ENCODE measurements at regions not wholly inside any gene's neighbourhood (a gene's known extent, or its start where the extent isn't known, plus 50 kb on each side); places are given as distances from the start of the nearest gene placed in this dataset.

DNA sequence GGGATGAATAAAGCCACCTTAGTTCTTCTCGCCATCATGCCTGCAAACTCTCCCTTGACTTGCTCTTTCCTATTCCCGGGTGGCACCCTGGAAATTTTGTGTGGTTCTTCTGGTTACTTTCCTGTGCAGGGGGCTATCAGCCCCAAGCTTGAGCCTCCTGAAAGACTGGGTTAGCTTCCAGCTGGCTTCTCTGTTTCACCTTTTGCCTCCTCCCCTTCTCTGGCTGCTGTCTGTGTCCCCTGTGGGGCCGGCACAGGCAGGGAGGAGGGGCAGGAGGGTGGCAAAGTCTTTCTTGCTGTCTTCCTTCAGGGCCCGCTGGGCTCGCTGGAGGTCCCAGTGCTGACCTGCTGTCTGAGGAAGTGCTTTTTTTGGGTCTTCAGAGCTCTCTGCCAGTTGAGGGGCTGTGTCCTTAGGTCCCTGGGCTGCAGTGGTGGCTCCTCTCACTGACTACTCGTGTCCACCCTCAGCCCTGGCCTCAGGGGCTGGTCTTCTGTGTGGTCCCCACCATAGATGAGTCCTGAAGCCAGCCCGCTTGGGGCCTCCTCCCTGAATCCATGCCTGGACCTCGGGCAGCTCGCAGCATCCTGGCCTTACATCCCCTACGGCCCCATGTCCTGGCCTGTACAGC, 196.5 kb downstream of the KLF13 start:
- POLR2A ChIA-PET = no interaction called here

DNA sequence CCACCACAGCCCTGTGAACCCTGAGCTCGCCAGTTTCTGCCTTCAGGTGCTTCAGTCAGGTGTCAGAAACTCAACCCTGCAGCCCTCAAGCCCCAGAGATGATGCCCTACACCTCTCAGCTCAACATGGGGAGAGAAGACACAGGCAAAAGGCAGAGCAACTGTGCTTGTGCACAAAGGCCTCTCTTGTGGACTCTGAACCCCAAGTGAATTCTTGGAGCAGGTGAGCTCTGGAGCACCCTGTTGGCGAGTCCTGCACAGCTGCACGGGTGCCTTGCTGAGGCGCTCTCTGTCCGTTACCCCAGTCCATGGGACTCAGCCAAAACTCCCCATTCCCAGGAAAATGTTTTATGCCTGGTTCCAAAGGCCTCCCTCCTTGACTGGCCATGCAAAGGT, 197.0 kb downstream of the KLF13 start:
- no peak overlapping the region for H3K27ac ChIP-seq (ENCODE audit: extremely low read depth, low read depth, low read length)
- ChIA-PET CTCF (no interaction called here), POLR2A (no interaction called here)
- H3K36me3 ChIP-seq (ENCODE audit: control insufficient read depth in 2 of 2, insufficient read depth in 1 of 2, low read length in 2 of 2) = no peaks in the 10 kb centered on the region
- H3K4me3 ChIP-seq (ENCODE audit: low read depth, low read length) = no peak overlapping the region
- no peaks in the 10 kb centered on the region for H3K4me1 ChIP-seq (ENCODE audit: control insufficient read depth, insufficient read depth, low read length)
- H3K9me3 ChIP-seq (ENCODE audit: control insufficient read depth, insufficient read depth, low read depth, low read length) = no peaks in the 10 kb centered on the region
- TF ChIP-seq, protein P1, sequence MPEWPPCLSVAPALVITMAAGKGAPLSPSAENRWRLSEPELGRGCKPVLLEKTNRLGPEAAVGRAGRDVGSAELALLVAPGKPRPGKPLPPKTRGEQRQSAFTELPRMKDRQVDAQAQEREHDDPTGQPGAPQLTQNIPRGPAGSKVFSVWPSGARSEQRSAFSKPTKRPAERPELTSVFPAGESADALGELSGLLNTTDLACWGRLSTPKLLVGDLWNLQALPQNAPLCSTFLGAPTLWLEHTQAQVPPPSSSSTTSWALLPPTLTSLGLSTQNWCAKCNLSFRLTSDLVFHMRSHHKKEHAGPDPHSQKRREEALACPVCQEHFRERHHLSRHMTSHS (tag by site-specific recombination; IDR thresholded peaks at IDR 0.05) = no peak
- TF ChIP-seq EGR2 (tag by site-specific recombination; IDR thresholded peaks at IDR 0.05; ENCODE audit: low read depth) (no peak), ZNF626 (tag by site-specific recombination; IDR thresholded peaks at IDR 0.05) (no peak), SP7 (tag by site-specific recombination; IDR thresholded peaks at IDR 0.05) (no peak), ZNF394 (tag by site-specific recombination; IDR thresholded peaks at IDR 0.05; ENCODE audit: borderline replicate concordance) (no peak), ZNF544 (tag by site-specific recombination; IDR thresholded peaks at IDR 0.05) (no peak), ZNF341 (tag by site-specific recombination; IDR thresholded peaks at IDR 0.05; ENCODE audit: low read depth) (no peak), ZNF549 (tag by site-specific recombination; IDR thresholded peaks at IDR 0.05) (no peak), ZFP41 (tag by site-specific recombination; IDR thresholded peaks at IDR 0.05; ENCODE audit: borderline replicate concordance) (no peak), MYNN (tag by site-specific recombination; IDR thresholded peaks at IDR 0.05; ENCODE audit: borderline replicate concordance) (no peak)
- TF ChIP-seq, protein P2, sequence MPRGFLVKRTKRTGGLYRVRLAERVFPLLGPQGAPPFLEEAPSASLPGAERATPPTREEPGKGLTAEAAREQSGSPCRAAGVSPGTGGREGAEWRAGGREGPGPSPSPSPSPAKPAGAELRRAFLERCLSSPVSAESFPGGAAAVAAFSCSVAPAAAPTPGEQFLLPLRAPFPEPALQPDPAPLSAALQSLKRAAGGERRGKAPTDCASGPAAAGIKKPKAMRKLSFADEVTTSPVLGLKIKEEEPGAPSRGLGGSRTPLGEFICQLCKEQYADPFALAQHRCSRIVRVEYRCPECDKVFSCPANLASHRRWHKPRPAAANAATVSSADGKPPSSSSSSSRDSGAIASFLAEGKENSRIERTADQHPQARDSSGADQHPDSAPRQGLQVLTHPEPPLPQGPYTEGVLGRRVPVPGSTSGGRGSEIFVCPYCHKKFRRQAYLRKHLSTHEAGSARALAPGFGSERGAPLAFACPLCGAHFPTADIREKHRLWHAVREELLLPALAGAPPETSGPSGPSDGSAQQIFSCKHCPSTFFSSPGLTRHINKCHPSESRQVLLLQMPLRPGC (tag by site-specific recombination; IDR thresholded peaks at IDR 0.05) = no peak
- TF ChIP-seq, protein P3, sequence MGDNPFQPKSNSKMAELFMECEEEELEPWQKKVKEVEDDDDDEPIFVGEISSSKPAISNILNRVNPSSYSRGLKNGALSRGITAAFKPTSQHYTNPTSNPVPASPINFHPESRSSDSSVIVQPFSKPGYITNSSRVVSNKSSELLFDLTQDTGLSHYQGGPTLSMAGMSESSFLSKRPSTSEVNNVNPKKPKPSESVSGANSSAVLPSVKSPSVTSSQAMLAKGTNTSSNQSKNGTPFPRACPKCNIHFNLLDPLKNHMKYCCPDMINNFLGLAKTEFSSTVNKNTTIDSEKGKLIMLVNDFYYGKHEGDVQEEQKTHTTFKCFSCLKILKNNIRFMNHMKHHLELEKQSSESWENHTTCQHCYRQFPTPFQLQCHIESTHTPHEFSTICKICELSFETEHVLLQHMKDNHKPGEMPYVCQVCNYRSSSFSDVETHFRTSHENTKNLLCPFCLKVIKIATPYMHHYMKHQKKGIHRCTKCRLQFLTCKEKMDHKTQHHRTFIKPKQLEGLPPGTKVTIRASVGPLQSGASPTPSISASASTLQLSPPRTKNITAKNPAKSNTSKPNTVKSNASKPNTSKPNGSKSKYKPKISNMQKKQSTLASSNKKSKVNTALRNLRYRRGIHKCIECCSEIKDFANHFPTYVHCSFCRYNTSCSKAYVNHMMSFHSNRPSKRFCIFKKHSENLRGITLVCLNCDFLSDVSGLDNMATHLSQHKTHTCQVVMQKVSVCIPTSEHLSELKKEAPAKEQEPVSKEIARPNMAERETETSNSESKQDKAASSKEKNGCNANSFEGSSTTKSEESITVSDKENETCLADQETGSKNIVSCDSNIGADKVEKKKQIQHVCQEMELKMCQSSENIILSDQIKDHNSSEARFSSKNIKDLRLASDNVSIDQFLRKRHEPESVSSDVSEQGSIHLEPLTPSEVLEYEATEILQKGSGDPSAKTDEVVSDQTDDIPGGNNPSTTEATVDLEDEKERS (tag by site-specific recombination; IDR thresholded peaks at IDR 0.05) = no peak
- TF ChIP-seq, protein P4, sequence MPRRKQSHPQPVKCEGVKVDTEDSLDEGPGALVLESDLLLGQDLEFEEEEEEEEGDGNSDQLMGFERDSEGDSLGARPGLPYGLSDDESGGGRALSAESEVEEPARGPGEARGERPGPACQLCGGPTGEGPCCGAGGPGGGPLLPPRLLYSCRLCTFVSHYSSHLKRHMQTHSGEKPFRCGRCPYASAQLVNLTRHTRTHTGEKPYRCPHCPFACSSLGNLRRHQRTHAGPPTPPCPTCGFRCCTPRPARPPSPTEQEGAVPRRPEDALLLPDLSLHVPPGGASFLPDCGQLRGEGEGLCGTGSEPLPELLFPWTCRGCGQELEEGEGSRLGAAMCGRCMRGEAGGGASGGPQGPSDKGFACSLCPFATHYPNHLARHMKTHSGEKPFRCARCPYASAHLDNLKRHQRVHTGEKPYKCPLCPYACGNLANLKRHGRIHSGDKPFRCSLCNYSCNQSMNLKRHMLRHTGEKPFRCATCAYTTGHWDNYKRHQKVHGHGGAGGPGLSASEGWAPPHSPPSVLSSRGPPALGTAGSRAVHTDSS (tag by site-specific recombination; IDR thresholded peaks at IDR 0.05) = no peak
- TF ChIP-seq, protein P5, sequence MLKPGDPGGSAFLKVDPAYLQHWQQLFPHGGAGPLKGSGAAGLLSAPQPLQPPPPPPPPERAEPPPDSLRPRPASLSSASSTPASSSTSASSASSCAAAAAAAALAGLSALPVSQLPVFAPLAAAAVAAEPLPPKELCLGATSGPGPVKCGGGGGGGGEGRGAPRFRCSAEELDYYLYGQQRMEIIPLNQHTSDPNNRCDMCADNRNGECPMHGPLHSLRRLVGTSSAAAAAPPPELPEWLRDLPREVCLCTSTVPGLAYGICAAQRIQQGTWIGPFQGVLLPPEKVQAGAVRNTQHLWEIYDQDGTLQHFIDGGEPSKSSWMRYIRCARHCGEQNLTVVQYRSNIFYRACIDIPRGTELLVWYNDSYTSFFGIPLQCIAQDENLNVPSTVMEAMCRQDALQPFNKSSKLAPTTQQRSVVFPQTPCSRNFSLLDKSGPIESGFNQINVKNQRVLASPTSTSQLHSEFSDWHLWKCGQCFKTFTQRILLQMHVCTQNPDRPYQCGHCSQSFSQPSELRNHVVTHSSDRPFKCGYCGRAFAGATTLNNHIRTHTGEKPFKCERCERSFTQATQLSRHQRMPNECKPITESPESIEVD (tag by site-specific recombination; IDR thresholded peaks at IDR 0.05) = no peak
- TF ChIP-seq, protein P6, sequence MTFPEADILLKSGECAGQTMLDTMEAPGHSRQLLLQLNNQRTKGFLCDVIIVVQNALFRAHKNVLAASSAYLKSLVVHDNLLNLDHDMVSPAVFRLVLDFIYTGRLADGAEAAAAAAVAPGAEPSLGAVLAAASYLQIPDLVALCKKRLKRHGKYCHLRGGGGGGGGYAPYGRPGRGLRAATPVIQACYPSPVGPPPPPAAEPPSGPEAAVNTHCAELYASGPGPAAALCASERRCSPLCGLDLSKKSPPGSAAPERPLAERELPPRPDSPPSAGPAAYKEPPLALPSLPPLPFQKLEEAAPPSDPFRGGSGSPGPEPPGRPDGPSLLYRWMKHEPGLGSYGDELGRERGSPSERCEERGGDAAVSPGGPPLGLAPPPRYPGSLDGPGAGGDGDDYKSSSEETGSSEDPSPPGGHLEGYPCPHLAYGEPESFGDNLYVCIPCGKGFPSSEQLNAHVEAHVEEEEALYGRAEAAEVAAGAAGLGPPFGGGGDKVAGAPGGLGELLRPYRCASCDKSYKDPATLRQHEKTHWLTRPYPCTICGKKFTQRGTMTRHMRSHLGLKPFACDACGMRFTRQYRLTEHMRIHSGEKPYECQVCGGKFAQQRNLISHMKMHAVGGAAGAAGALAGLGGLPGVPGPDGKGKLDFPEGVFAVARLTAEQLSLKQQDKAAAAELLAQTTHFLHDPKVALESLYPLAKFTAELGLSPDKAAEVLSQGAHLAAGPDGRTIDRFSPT (tag by site-specific recombination; IDR thresholded peaks at IDR 0.05) = no peak

More for the DNA sequence above, 196.5 kb downstream of the KLF13 start:
- Histone ChIP-seq H3K4me1 (ENCODE audit: control insufficient read depth, insufficient read depth, low read length) (no peaks in the 10 kb centered on the region), H3K4me3 (ENCODE audit: low read depth, low read length) (no peak overlapping the region), H3K9me3 (ENCODE audit: control insufficient read depth, insufficient read depth, low read depth, low read length) (no peaks in the 10 kb centered on the region), H3K36me3 (ENCODE audit: control insufficient read depth in 2 of 2, insufficient read depth in 1 of 2, low read length in 2 of 2) (no peaks in the 10 kb centered on the region), H3K27ac (ENCODE audit: extremely low read depth, low read depth, low read length) (no peak overlapping the region)
- CTCF ChIA-PET = no interaction called here
- TF ChIP-seq, protein P3 (tag by site-specific recombination; IDR thresholded peaks at IDR 0.05) = no peak
- TF ChIP-seq ZNF416 (tag by site-specific recombination; IDR thresholded peaks at IDR 0.05) (no peak), HOXA7 (CRISPR knock-in tag; IDR thresholded peaks at IDR 0.05; ENCODE audit: borderline replicate concordance) (no peak), ZNF302 (tag by site-specific recombination; IDR thresholded peaks at IDR 0.05; ENCODE audit: low read depth) (no peak), ZNF423 (tag by site-specific recombination; IDR thresholded peaks at IDR 0.05) (no peak), ZNF600 (tag by site-specific recombination; IDR thresholded peaks at IDR 0.05) (no peak)

All from HEK293 (cell line).